BE2C (cell line): ENCODE measurements at regions not wholly inside any gene's neighbourhood (a gene's known extent, or its start where the extent isn't known, plus 50 kb on each side); places are given as distances from the start of the nearest gene placed in this dataset.

Experiments
- DNase-seq: peaks from one replicate; pipeline ENCODE4 v3.0.0-alpha.2; 2020
- H3K27me3 ChIP-seq: fragments of 250-450 bp; sonication (Bioruptor Pico); 2 replicates; pipeline ENCODE4 v1.5.1; 2020; ENCODE audit warnings: mild to moderate bottlenecking
- H3K36me3 ChIP-seq: fragments of 250-450 bp; sonication (Bioruptor Pico); 2 replicates; pipeline ENCODE4 v1.5.1; 2020; ENCODE audit warnings: mild to moderate bottlenecking
- H3K4me1 ChIP-seq: fragments of 250-450 bp; sonication (Bioruptor Pico); 2 replicates; pipeline ENCODE4 v1.5.1; 2020
- H3K4me3 ChIP-seq: 2 replicates; pipeline ENCODE4 v1.5.1; 2011; ENCODE audit warnings: low read depth, low read length
- H3K9me3 ChIP-seq: fragments of 250-450 bp; sonication (Bioruptor Pico); 2 replicates; pipeline ENCODE4 v1.5.1; 2020
- CTCF ChIP-seq: IDR thresholded peaks from 2 replicates; pipeline ENCODE4 v1.5.1; 2012; ENCODE audit warnings: mild to moderate bottlenecking, low read depth, low read length

- no peaks in the 10 kb centered on the region for H3K36me3 ChIP-seq
- no peaks in the 10 kb centered on the region for H3K9me3 ChIP-seq
- H3K4me1 ChIP-seq: no peaks in the 10 kb centered on the region
- H3K27me3 ChIP-seq: no peaks in the 10 kb centered on the region
- no peak for TF ChIP-seq CTCF
- H3K4me3 ChIP-seq: no peak overlapping the region
- DNase-seq: no peak
These were observed 543.3 kb downstream of the SQOR start for GRCh38 chr15:46178138-46178537.

- no peak for TF ChIP-seq CTCF
- DNase-seq: no peak
- Histone ChIP-seq H3K4me1 (no peaks in the 10 kb centered on the region), H3K9me3 (no peaks in the 10 kb centered on the region), H3K4me3 (no peak overlapping the region), H3K36me3 (no peaks in the 10 kb centered on the region), H3K27me3 (no peaks in the 10 kb centered on the region)
These were observed 572.5 kb downstream of the SQOR start for GRCh38 chr15:46207341-46207740.

GRCh38 chr15:46213551-46213950 lies 578.7 kb downstream of the SQOR start:
- Histone ChIP-seq H3K27me3 (no peaks in the 10 kb centered on the region), H3K4me3 (no peak overlapping the region), H3K36me3 (no peaks in the 10 kb centered on the region), H3K9me3 (no peaks in the 10 kb centered on the region), H3K4me1 (no peaks in the 10 kb centered on the region)
- DNase-seq: no peak
- TF ChIP-seq CTCF: no peak

- Histone ChIP-seq H3K36me3 (no peaks in the 10 kb centered on the region), H3K4me1 (no peaks in the 10 kb centered on the region; the same call in 1 of the 2 replicates), H3K9me3 (no peaks in the 10 kb centered on the region), H3K4me3 (no peak overlapping the region), H3K27me3 (peaks cover 4% of the 10 kb centered on the region; the same call in 1 of the 2 replicates)
- no peak for DNase-seq
- no peak for TF ChIP-seq CTCF
These were observed 588.0 kb downstream of the SQOR start for GRCh38 chr15:46222826-46223225.

- Histone ChIP-seq H3K4me1 (peaks cover 8% of the 10 kb centered on the region), H3K27me3 (no peaks in the 10 kb centered on the region), H3K4me3 (no peak overlapping the region), H3K9me3 (no peaks in the 10 kb centered on the region), H3K36me3 (no peaks in the 10 kb centered on the region)
- TF ChIP-seq CTCF: no peak
- no peak for DNase-seq
These were observed 594.4 kb downstream of the SQOR start for GRCh38 chr15:46229263-46229662.

GRCh38 chr15:46231786-46232185 lies 597.0 kb downstream of the SQOR start:
- no peak for DNase-seq
- no peak for TF ChIP-seq CTCF
- Histone ChIP-seq H3K27me3 (no peaks in the 10 kb centered on the region), H3K4me1 (peaks cover 15% of the 10 kb centered on the region), H3K9me3 (no peaks in the 10 kb centered on the region), H3K36me3 (no peaks in the 10 kb centered on the region), H3K4me3 (no peak overlapping the region)
